Naive thymus-derived CD4-positive, alpha-beta T cell (primary cell): ENCODE measurements at regions not wholly inside any gene's neighbourhood (a gene's known extent, or its start where the extent isn't known, plus 50 kb on each side); places are given as distances from the start of the nearest gene placed in this dataset.

Experiments used
- ATAC-seq: fragments of 150-1000 bp; cut with Tn5 transposase; 2 replicates; pipeline ENCODE4 v1.10.0; 2021; ENCODE audit warnings: mild to moderate bottlenecking, moderate library complexity
- CTCF ChIA-PET: fragments of 350-600 bp; sonication (Branson Sonifier 250); formaldehyde crosslinking; loops from one replicate; lab custom pipeline; 2021; ENCODE audit warnings: antibody characterized with exemption; lab: Charles Lee
- POLR2A ChIA-PET: fragments of 350-600 bp; sonication (Branson Sonifier 250); formaldehyde crosslinking; loops from one replicate; lab custom pipeline; 2021; ENCODE audit warnings: antibody characterized with exemption, inconsistent platforms; lab: Charles Lee
- DNase-seq, 9 donors: peaks; one replicate each; pipeline versions ENCODE4 v3.0.0 to v3.0.0-alpha.2; 2020 to 2022; ENCODE audit warnings: mixed read lengths in 1 of 9
- H3K27ac ChIP-seq: one replicate; pipeline ENCODE4 v1.7.0; 2013; ENCODE audit warnings: mild to moderate bottlenecking, low read depth, low read length, moderate library complexity
- H3K27me3 ChIP-seq, 2 donors: one replicate each; pipeline ENCODE4 v1.7.0; 2013; ENCODE audit warnings: low read length in 2 of 2, mild to moderate bottlenecking in 2 of 2, moderate library complexity in 2 of 2; ENCODE audit not compliant: control insufficient read depth in 2 of 2, insufficient read depth in 2 of 2
- H3K36me3 ChIP-seq, 3 experiments: 1 replicate in 2 of 3; 2 replicates in 1 of 3; pipeline ENCODE4 v1.7.0; 2013; ENCODE audit warnings: low read length in 3 of 3, mild to moderate bottlenecking in 3 of 3, moderate library complexity in 1 of 3; ENCODE audit not compliant: insufficient read depth in 3 of 3, control insufficient read depth in 2 of 3
- H3K4me1 ChIP-seq, 2 donors: one replicate each; pipeline ENCODE4 v1.7.0; 2013; ENCODE audit warnings: low read length in 2 of 2, mild to moderate bottlenecking in 2 of 2, moderate library complexity in 1 of 2; ENCODE audit not compliant: control insufficient read depth in 2 of 2, insufficient read depth in 2 of 2
- H3K4me3 ChIP-seq: 2 replicates; pipeline ENCODE4 v1.7.0; 2013; ENCODE audit warnings: mild to moderate bottlenecking, low read length
- H3K9me3 ChIP-seq, 3 experiments: 1 replicate in 2 of 3; 2 replicates in 1 of 3; pipeline ENCODE4 v1.7.0; 2013; ENCODE audit warnings: low read length in 3 of 3; ENCODE audit not compliant: control insufficient read depth in 2 of 3
- H3K27ac Mint-ChIP-seq, 9 donors: one replicate each; pipeline ENCODE4 v1.8.0; 2020 to 2022; ENCODE audit warnings: mixed read lengths in 9 of 9, mild to moderate bottlenecking in 8 of 9, moderate library complexity in 5 of 9, inconsistent platforms in 2 of 9
- H3K27me3 Mint-ChIP-seq, 5 donors: one replicate each; pipeline ENCODE4 v1.8.0; 2021 to 2022; ENCODE audit warnings: mixed read lengths in 5 of 5, mild to moderate bottlenecking in 1 of 5
- H3K36me3 Mint-ChIP-seq, 5 donors: one replicate each; pipeline ENCODE4 v1.8.0; 2020 to 2022; ENCODE audit warnings: mixed read lengths in 5 of 5, mild to moderate bottlenecking in 3 of 5, inconsistent platforms in 1 of 5
- H3K4me1 Mint-ChIP-seq, 7 donors: one replicate each; pipeline ENCODE4 v1.8.0; 2020 to 2022; ENCODE audit warnings: mixed read lengths in 7 of 7, mild to moderate bottlenecking in 3 of 7, inconsistent platforms in 1 of 7
- H3K4me3 Mint-ChIP-seq, 10 donors: one replicate each; pipeline ENCODE4 v1.8.0; 2020 to 2022; ENCODE audit warnings: mild to moderate bottlenecking in 10 of 10, mixed read lengths in 10 of 10, moderate library complexity in 6 of 10, inconsistent platforms in 2 of 10
- H3K9me3 Mint-ChIP-seq, 11 donors: one replicate each; pipeline ENCODE4 v1.8.0; 2020 to 2022; ENCODE audit warnings: mixed read lengths in 11 of 11, mild to moderate bottlenecking in 4 of 11, inconsistent platforms in 1 of 11, moderate library complexity in 1 of 11
- intact Hi-C, 2 donors: fragments of 100-400 bp; cut with micrococcal nuclease; formaldehyde crosslinking; loops; one replicate each; pipeline ENCODE4 v1.15.1; 2023

- Mint-ChIP-seq H3K36me3 (peaks cover 0 to 8% (median 6%) of the 10 kb centered on the region in 5 donors), H3K4me1 (no peaks in the 10 kb centered on the region), H3K9me3 (peaks cover 0 to 38% (median 20%) of the 10 kb centered on the region in 11 donors), H3K4me3 (no peak overlapping the region), H3K27me3 (peaks cover 0 to 53% (median 21%) of the 10 kb centered on the region in 5 donors), H3K27ac (no peak overlapping the region)
- Histone ChIP-seq H3K36me3 (no peaks in the 10 kb centered on the region), H3K4me3 (no peak overlapping the region), H3K27me3 (no peaks in the 10 kb centered on the region), H3K27ac (no peak overlapping the region), H3K9me3 (no peaks in the 10 kb centered on the region), H3K4me1 (no peaks in the 10 kb centered on the region)
- intact Hi-C loops, result no loop called here
- ATAC-seq (no peak), DNase-seq (no peak)
- CTCF ChIA-PET, result no interaction called here
- POLR2A ChIA-PET, result interaction anchor here (0.6 kb wide), 1 partner anchor 205 kb away, joined by 4 read pairs; no protein-coding TSS in a partner anchor
Observed at GRCh38 chr6:30272032-30272431, 54.7 kb upstream of the TRIM39 start.

DNA sequence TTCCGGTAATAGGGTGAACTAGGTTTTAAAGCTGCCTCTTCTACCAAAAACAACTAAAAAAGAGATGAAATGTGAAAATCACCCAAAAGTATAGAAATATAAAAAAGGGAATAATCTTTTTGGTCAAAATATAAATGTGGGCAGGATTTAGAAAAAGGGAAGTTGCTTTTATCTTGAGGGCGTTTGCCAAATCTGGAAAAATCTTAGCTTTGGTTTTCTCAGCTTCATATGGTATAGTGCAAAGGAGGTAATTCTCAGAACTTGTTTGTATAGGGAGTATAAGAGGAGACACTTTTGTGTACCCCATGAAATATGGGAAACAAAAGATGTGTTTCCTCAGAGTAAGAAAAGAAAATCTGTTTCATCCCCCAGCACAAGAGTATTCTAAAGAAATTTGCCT lies 54.2 kb upstream of the TRIM26 start:
- no peak for DNase-seq
- peaks cover 6 to 13% (median 8%) of the 10 kb centered on the region in 5 donors for H3K36me3 Mint-ChIP-seq
- POLR2A ChIA-PET, result interaction anchor here (0.6 to 1.2 kb wide), 4 partner anchors 12 to 527 kb away, joined by 3 to 4 read pairs (median 3); no protein-coding TSS in a partner anchor
- Histone ChIP-seq H3K27me3 (no peaks in the 10 kb centered on the region), H3K36me3 (no peaks in the 10 kb centered on the region), H3K4me1 (no peaks in the 10 kb centered on the region), H3K27ac (no peak overlapping the region), H3K9me3 (no peaks in the 10 kb centered on the region), H3K4me3 (no peak overlapping the region)
- ATAC-seq, result no peak
- peaks cover 0 to 13% (median 7%) of the 10 kb centered on the region in 11 donors for H3K9me3 Mint-ChIP-seq
- CTCF ChIA-PET, result no interaction called here
- peaks cover 0 to 1% (median 0%) of the 10 kb centered on the region in 7 donors for H3K4me1 Mint-ChIP-seq
- H3K27ac Mint-ChIP-seq, result no peak overlapping the region
- H3K27me3 Mint-ChIP-seq, result peaks cover 0 to 24% (median 8%) of the 10 kb centered on the region in 5 donors
- intact Hi-C loops, result no loop called here
- H3K4me3 Mint-ChIP-seq, result no peak overlapping the region

DNA sequence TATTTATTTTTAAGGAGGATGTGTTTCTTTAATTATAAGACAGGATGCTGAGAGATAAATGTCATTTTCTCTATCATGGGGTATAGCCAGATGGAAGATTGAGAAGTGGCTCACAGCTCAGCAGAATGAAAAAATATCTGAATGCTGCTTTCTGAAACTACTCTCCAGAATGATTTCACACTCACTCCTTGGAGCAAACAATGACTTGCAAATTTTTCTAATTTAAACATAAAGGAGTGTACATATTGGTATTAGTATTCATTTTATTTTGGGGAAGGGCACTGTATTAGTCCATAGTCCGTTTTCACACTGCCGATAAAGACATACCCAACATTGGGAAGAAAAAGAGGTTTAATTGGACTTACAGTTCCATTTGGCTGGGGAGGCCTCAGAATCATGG lies 52.4 kb upstream of the TRIM26 start:
- H3K27me3 ChIP-seq, result no peaks in the 10 kb centered on the region
- no peak overlapping the region for H3K4me3 ChIP-seq
- POLR2A ChIA-PET, result interaction anchor here (0.6 kb wide), 1 partner anchor 49 kb away, joined by 3 read pairs; no protein-coding TSS in a partner anchor
- no peak overlapping the region for H3K27ac Mint-ChIP-seq
- no peak overlapping the region for H3K4me3 Mint-ChIP-seq
- CTCF ChIA-PET, result no interaction called here
- DNase-seq (no peak), ATAC-seq (no peak)
- intact Hi-C loops, result no loop called here
- no peaks in the 10 kb centered on the region for H3K9me3 ChIP-seq
- no peak overlapping the region for H3K27ac ChIP-seq
- peaks cover 0 to 1% (median 0%) of the 10 kb centered on the region in 7 donors for H3K4me1 Mint-ChIP-seq
- peaks cover 0 to 2% (median 0%) of the 10 kb centered on the region in 11 donors for H3K9me3 Mint-ChIP-seq
- no peaks in the 10 kb centered on the region for H3K4me1 ChIP-seq
- peaks cover 0 to 15% (median 2%) of the 10 kb centered on the region in 5 donors for H3K27me3 Mint-ChIP-seq
- no peaks in the 10 kb centered on the region for H3K36me3 ChIP-seq
- H3K36me3 Mint-ChIP-seq, result peaks cover 0 to 11% (median 8%) of the 10 kb centered on the region in 5 donors

- CTCF ChIA-PET, result no interaction called here
- Mint-ChIP-seq H3K27me3 (peaks cover 0 to 12% (median 0%) of the 10 kb centered on the region in 5 donors), H3K27ac (no peak overlapping the region), H3K4me3 (no peak overlapping the region), H3K4me1 (peaks cover 0 to 3% (median 0%) of the 10 kb centered on the region in 7 donors), H3K36me3 (peaks cover 0 to 11% (median 8%) of the 10 kb centered on the region in 5 donors), H3K9me3 (peaks cover 0 to 1% (median 0%) of the 10 kb centered on the region in 11 donors)
- intact Hi-C loops, result no loop called here
- ATAC-seq, result no peak
- Histone ChIP-seq H3K9me3 (no peaks in the 10 kb centered on the region), H3K4me3 (no peak overlapping the region), H3K4me1 (peaks cover 0 to 4% of the 10 kb centered on the region in 2 donors), H3K27ac (no peak overlapping the region), H3K36me3 (no peaks in the 10 kb centered on the region), H3K27me3 (no peaks in the 10 kb centered on the region)
- POLR2A ChIA-PET, result interaction anchor here (0.6 kb wide), 1 partner anchor 48 kb away, joined by 3 read pairs; no protein-coding TSS in a partner anchor
- DNase-seq, result no peak
Observed at GRCh38 chr6:30265181-30265580, 52.0 kb upstream of the TRIM26 start.

DNA sequence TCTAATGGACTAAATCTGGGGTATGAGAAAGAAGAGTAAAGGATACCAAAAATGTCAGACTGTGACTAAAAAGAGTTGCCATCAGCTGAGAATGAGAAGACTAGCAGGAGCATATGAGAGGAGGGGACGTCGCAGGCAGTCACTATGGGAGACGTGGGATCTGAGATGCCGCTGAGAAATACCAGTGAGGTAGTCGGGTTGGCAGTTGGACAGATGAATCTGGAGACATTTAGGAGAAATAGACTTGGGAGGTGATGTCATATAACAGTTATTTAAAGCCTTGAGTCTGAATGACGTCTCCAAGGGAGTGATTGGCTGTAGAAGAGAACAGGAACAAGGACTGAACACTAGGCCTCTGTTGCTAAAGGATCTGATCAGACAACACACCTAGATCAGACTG lies 51.5 kb upstream of the TRIM26 start:
- peaks cover 0 to 11% (median 8%) of the 10 kb centered on the region in 5 donors for H3K36me3 Mint-ChIP-seq
- no peak overlapping the region for H3K27ac Mint-ChIP-seq
- peaks cover 0 to 3% (median 0%) of the 10 kb centered on the region in 7 donors for H3K4me1 Mint-ChIP-seq
- H3K27me3 Mint-ChIP-seq, result peaks cover 0 to 8% (median 0%) of the 10 kb centered on the region in 5 donors
- POLR2A ChIA-PET, result no interaction called here
- intact Hi-C loops, result no loop called here
- ATAC-seq (no peak), DNase-seq (no peak)
- H3K27ac ChIP-seq, result no peak overlapping the region
- H3K4me3 Mint-ChIP-seq, result no peak overlapping the region
- CTCF ChIA-PET, result no interaction called here
- peaks cover 0 to 5% of the 10 kb centered on the region in 2 donors for H3K4me1 ChIP-seq
- peaks cover 0 to 1% (median 0%) of the 10 kb centered on the region in 11 donors for H3K9me3 Mint-ChIP-seq
- no peak overlapping the region for H3K4me3 ChIP-seq
- H3K27me3 ChIP-seq, result no peaks in the 10 kb centered on the region
- H3K36me3 ChIP-seq, result no peaks in the 10 kb centered on the region
- no peaks in the 10 kb centered on the region for H3K9me3 ChIP-seq

GRCh38 chr6:30263734-30264133 lies 50.5 kb upstream of the TRIM26 start:
- H3K36me3 Mint-ChIP-seq, result peaks cover 0 to 11% (median 8%) of the 10 kb centered on the region in 5 donors
- H3K4me3 Mint-ChIP-seq, result peak overlapping the region in 1 of 10 donors; percentile 39
- ATAC-seq (no peak), DNase-seq (no peak)
- H3K4me3 ChIP-seq, result no peak overlapping the region
- H3K27me3 ChIP-seq, result no peaks in the 10 kb centered on the region
- no peak overlapping the region for H3K27ac Mint-ChIP-seq
- POLR2A ChIA-PET, result no interaction called here
- H3K27ac ChIP-seq, result no peak overlapping the region
- no peaks in the 10 kb centered on the region for H3K9me3 ChIP-seq
- CTCF ChIA-PET, result no interaction called here
- peaks cover 4 to 8% (median 7%) of the 10 kb centered on the region in 7 donors for H3K4me1 Mint-ChIP-seq
- no peaks in the 10 kb centered on the region for H3K36me3 ChIP-seq
- peaks cover 0 to 9% (median 0%) of the 10 kb centered on the region in 5 donors for H3K27me3 Mint-ChIP-seq
- H3K4me1 ChIP-seq, result peaks cover 5 to 6% of the 10 kb centered on the region in 2 donors
- H3K9me3 Mint-ChIP-seq, result no peaks in the 10 kb centered on the region
- intact Hi-C loops, result no loop called here
